H1 (cell line): ENCODE measurements at regions not wholly inside any gene's neighbourhood (a gene's known extent, or its start where the extent isn't known, plus 50 kb on each side); places are given as distances from the start of the nearest gene placed in this dataset.

Source experiments
- CEBPB ChIP-seq: IDR thresholded peaks from 2 replicates; pipeline ENCODE4 v1.6.1; 2012; ENCODE audit warnings: low read depth, low read length
- JUN ChIP-seq: IDR thresholded peaks from 2 replicates; pipeline ENCODE4 v1.6.1; 2011; ENCODE audit warnings: low read depth, mild to moderate bottlenecking, improper control_type of control experiment, low read length
- PHF8 ChIP-seq: fragments of 200-600 bp; sonication (generic); conservative IDR thresholded peaks from 2 replicates; pipeline ENCODE4 v1.7.1; 2012; ENCODE audit warnings: low read depth, mild to moderate bottlenecking, inconsistent platforms, low read length, moderate library complexity

GRCh38 chr10:121665809-121666208 lies 67.6 kb upstream of the FGFR2 start (continued):
- TF ChIP-seq JUN (no peak), PHF8 (no peak), CEBPB (no peak)
